ENCODE measurements at regions not wholly inside any gene's neighbourhood (a gene's known extent, or its start where the extent isn't known, plus 50 kb on each side); places are given as distances from the start of the nearest gene placed in this dataset.

DNA sequence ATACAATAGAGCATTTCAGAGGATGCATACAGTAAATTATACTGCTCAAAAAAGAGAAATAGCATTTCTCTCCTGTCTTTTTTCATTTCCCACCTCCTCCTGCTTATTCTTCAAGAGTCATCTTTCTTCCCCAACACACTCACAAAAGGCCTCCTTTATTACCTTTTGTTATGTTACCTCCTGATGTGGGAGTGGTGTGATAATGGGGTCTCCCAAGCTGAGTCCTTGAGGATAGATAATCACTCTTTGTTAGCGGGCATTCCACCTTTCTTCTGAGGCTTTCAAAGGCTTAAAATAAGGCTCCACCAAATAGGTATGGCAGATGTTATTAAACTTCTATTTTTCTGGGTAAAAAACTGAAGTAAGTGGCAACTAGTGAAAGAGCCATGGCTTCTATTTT, 159.8 kb downstream of the CPEB2 start:
- H3K79me2 ChIP-seq (ENCODE audit: insufficient read depth, low read length), result no peaks in the 10 kb centered on the region
- H3K9ac ChIP-seq (ENCODE audit: low read length), result no peak overlapping the region
- no peaks in the 10 kb centered on the region for H3K27me3 ChIP-seq (ENCODE audit: low read length)
- H3K9me2 ChIP-seq (replicated peaks; ENCODE audit: insufficient read depth, low read length), result no peaks in the 10 kb centered on the region
- no peaks in the 10 kb centered on the region for H3K9me3 ChIP-seq (ENCODE audit: insufficient read depth, low read length)
- no peak overlapping the region for H2AFZ ChIP-seq (ENCODE audit: low read depth, low read length, severe bottlenecking)
- H3K4me2 ChIP-seq (ENCODE audit: low read depth, low read length, poor library complexity, severe bottlenecking), result no peak overlapping the region
- no peak overlapping the region for H3K4me3 ChIP-seq (ENCODE audit: insufficient read depth, low read length, poor library complexity, severe bottlenecking)
- H3F3A ChIP-seq (ENCODE audit: insufficient read depth), result no peaks in the 10 kb centered on the region
- H3K27ac ChIP-seq (ENCODE audit: low read depth, low read length), result no peak overlapping the region
- no peaks in the 10 kb centered on the region for H3K36me3 ChIP-seq (ENCODE audit: low read length)
- TF ChIP-seq EZH2phosphoT487 (conservative IDR thresholded peaks at IDR 0.05; ENCODE audit: low read length) (no peak), CTCF (IDR thresholded peaks at IDR 0.05; ENCODE audit: insufficient read depth, low read length, poor library complexity, severe bottlenecking) (no peak)
- H4K20me1 ChIP-seq (ENCODE audit: low read depth, low read length), result no peaks in the 10 kb centered on the region

DNA sequence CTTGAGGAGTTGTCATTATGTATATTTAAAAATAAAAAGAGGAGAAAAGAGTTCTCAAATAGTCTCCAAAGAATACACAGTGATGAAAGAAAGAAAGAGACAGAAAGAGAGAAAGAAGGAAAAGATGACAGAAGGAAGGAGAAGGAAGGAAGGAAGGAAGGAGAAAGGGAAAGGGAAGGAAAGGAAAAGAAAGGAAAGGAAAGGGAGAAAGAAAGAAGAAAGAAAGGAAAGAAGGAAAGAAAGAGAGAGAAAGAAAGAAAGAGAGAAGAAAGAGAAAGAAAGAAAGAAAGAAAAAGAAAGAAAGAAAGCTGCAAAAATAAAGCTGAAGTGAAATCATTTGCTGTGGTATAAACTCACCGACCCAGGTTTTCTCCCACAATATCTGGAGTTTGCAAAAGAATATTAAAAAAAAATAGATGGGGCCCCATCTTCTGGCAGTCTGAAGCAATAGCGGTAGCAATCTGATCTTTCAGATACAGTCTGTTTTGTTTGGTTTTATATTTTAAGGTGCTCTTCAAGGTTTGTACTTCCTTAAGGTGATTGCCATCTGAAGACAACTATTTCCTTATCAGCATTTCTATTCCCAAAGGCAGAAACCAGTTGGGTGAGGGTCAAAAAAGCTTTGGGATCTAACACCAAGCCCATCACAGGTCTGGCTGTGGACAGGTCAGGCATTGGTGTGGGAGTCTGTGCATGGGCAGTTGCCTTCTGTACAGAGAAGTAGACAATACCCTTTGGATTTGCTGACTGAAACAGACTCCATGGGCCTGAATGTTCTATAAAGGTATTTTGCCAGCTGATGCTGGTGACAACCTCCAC, 160.4 kb downstream of the CPEB2 start:
- H3K9ac ChIP-seq (ENCODE audit: low read length), result no peak overlapping the region
- H3F3A ChIP-seq (ENCODE audit: insufficient read depth), result no peaks in the 10 kb centered on the region
- no peaks in the 10 kb centered on the region for H3K9me2 ChIP-seq (replicated peaks; ENCODE audit: insufficient read depth, low read length)
- no peaks in the 10 kb centered on the region for H3K79me2 ChIP-seq (ENCODE audit: insufficient read depth, low read length)
- H3K27me3 ChIP-seq (ENCODE audit: low read length), result no peaks in the 10 kb centered on the region
- no peak overlapping the region for H2AFZ ChIP-seq (ENCODE audit: low read depth, low read length, severe bottlenecking)
- H4K20me1 ChIP-seq (ENCODE audit: low read depth, low read length), result no peaks in the 10 kb centered on the region
- no peak overlapping the region for H3K4me3 ChIP-seq (ENCODE audit: insufficient read depth, low read length, poor library complexity, severe bottlenecking)
- H3K27ac ChIP-seq (ENCODE audit: low read depth, low read length), result no peak overlapping the region
- TF ChIP-seq CTCF (IDR thresholded peaks at IDR 0.05; ENCODE audit: insufficient read depth, low read length, poor library complexity, severe bottlenecking) (no peak), EZH2phosphoT487 (conservative IDR thresholded peaks at IDR 0.05; ENCODE audit: low read length) (no peak)
- no peaks in the 10 kb centered on the region for H3K36me3 ChIP-seq (ENCODE audit: low read length)
- no peak overlapping the region for H3K4me2 ChIP-seq (ENCODE audit: low read depth, low read length, poor library complexity, severe bottlenecking)
- H3K9me3 ChIP-seq (ENCODE audit: insufficient read depth, low read length), result no peaks in the 10 kb centered on the region

GRCh38 chr4:15163284-15163645, 161.0 kb downstream of the CPEB2 start:
- Histone ChIP-seq H3K79me2 (ENCODE audit: insufficient read depth, low read length) (no peaks in the 10 kb centered on the region), H2AFZ (ENCODE audit: low read depth, low read length, severe bottlenecking) (no peak overlapping the region), H3K9me3 (ENCODE audit: insufficient read depth, low read length) (no peaks in the 10 kb centered on the region), H3K27ac (ENCODE audit: low read depth, low read length) (no peak overlapping the region), H3K36me3 (ENCODE audit: low read length) (no peaks in the 10 kb centered on the region), H3F3A (ENCODE audit: insufficient read depth) (no peaks in the 10 kb centered on the region), H3K9ac (ENCODE audit: low read length) (no peak overlapping the region), H4K20me1 (ENCODE audit: low read depth, low read length) (no peaks in the 10 kb centered on the region), H3K9me2 (replicated peaks; ENCODE audit: insufficient read depth, low read length) (no peaks in the 10 kb centered on the region), H3K4me3 (ENCODE audit: insufficient read depth, low read length, poor library complexity, severe bottlenecking) (no peak overlapping the region), H3K27me3 (ENCODE audit: low read length) (no peaks in the 10 kb centered on the region), H3K4me2 (ENCODE audit: low read depth, low read length, poor library complexity, severe bottlenecking) (no peak overlapping the region)
- TF ChIP-seq CTCF (IDR thresholded peaks at IDR 0.05; ENCODE audit: insufficient read depth, low read length, poor library complexity, severe bottlenecking) (no peak), EZH2phosphoT487 (conservative IDR thresholded peaks at IDR 0.05; ENCODE audit: low read length) (no peak)

All from SU-DHL-6 (cell line).